ENCODE measurements at regions not wholly inside any gene's neighbourhood (a gene's known extent, or its start where the extent isn't known, plus 50 kb on each side); places are given as distances from the start of the nearest gene placed in this dataset.
"Not testable (repeated sequence)": the region's sequence is repeated elsewhere in the genome, so short reads cannot be mapped to it uniquely, and the experiment has no call there.

GRCh38 chr4:92014067-92014466 is 289.7 kb upstream of the GRID2 start:
- no peaks in the 10 kb centered on the region for H3K9me2 ChIP-seq (ENCODE audit: insufficient read depth)
- ChIA-PET CTCF (no interaction called here), POLR2A (ENCODE audit: unreplicated experiment) (interaction anchor here (0.7 kb wide), 1 partner anchor 1136 kb away, joined by 4 read pairs; no protein-coding TSS in a partner anchor)
- no peak overlapping the region for H3K27ac ChIP-seq
- no peaks in the 10 kb centered on the region for H3K79me2 ChIP-seq (ENCODE audit: low read depth)
- no peaks in the 10 kb centered on the region for H3K36me3 ChIP-seq (ENCODE audit: low read depth)
- H3K4me3 ChIP-seq: no peak overlapping the region
- no peak overlapping the region for H2AFZ ChIP-seq
- H3K4me1 ChIP-seq (replicated peaks; ENCODE audit: insufficient read depth): no peaks in the 10 kb centered on the region
- H3K4me2 ChIP-seq: no peak overlapping the region
- H4K20me1 ChIP-seq (ENCODE audit: insufficient read depth): no peaks in the 10 kb centered on the region
- no peaks in the 10 kb centered on the region for H3F3A ChIP-seq (ENCODE audit: insufficient read depth, low read depth)
- H3K9me3 ChIP-seq (ENCODE audit: insufficient read depth, low read depth): no peaks in the 10 kb centered on the region
- DNase-seq: no peak
- no TSS peak for BruUV-seq (replicated peaks)
- intact Hi-C loops (cut with micrococcal nuclease; ENCODE audit: unreplicated experiment): no loop called here
- TF ChIP-seq CTCF (conservative IDR thresholded peaks at IDR 0.05) (no peak), EZH2 (IDR thresholded peaks at IDR 0.05; ENCODE audit: low read depth) (no peak)
- H3K27me3 ChIP-seq (ENCODE audit: insufficient read depth, low read depth): no peaks in the 10 kb centered on the region

GRCh38 chr4:92021203-92021602 is 282.6 kb upstream of the GRID2 start:
- no peaks in the 10 kb centered on the region for H3K4me1 ChIP-seq (replicated peaks; ENCODE audit: insufficient read depth)
- H3K79me2 ChIP-seq (ENCODE audit: low read depth): no peaks in the 10 kb centered on the region
- H3K4me3 ChIP-seq: no peak overlapping the region
- H4K20me1 ChIP-seq (ENCODE audit: insufficient read depth): no peaks in the 10 kb centered on the region
- CTCF ChIA-PET: no interaction called here
- H3K9me3 ChIP-seq (ENCODE audit: insufficient read depth, low read depth): no peaks in the 10 kb centered on the region
- intact Hi-C loops (cut with micrococcal nuclease; ENCODE audit: unreplicated experiment): no loop called here
- no peak overlapping the region for H3K4me2 ChIP-seq
- no peak for DNase-seq
- TF ChIP-seq EZH2 (IDR thresholded peaks at IDR 0.05; ENCODE audit: low read depth): no peak
- no peaks in the 10 kb centered on the region for H3F3A ChIP-seq (ENCODE audit: insufficient read depth, low read depth)
- BruUV-seq (replicated peaks): no TSS peak
- H3K27me3 ChIP-seq (ENCODE audit: insufficient read depth, low read depth): no peaks in the 10 kb centered on the region
- no peaks in the 10 kb centered on the region for H3K9me2 ChIP-seq (ENCODE audit: insufficient read depth)
- H3K36me3 ChIP-seq (ENCODE audit: low read depth): no peaks in the 10 kb centered on the region
- H2AFZ ChIP-seq: no peak overlapping the region
- POLR2A ChIA-PET (ENCODE audit: unreplicated experiment): no interaction called here
- H3K27ac ChIP-seq: no peak overlapping the region

- CTCF ChIA-PET: no interaction called here
- no peaks in the 10 kb centered on the region for H3K4me1 ChIP-seq (replicated peaks; ENCODE audit: insufficient read depth)
- H3K4me2 ChIP-seq: no peak overlapping the region
- no peaks in the 10 kb centered on the region for H3K79me2 ChIP-seq (ENCODE audit: low read depth)
- H3K4me3 ChIP-seq: no peak overlapping the region
- TF ChIP-seq CTCF (conservative IDR thresholded peaks at IDR 0.05) (no peak), EZH2 (IDR thresholded peaks at IDR 0.05; ENCODE audit: low read depth) (no peak)
- no peak overlapping the region for H3K27ac ChIP-seq
- no peaks in the 10 kb centered on the region for H3K36me3 ChIP-seq (ENCODE audit: low read depth)
- H3K9me2 ChIP-seq (ENCODE audit: insufficient read depth): no peaks in the 10 kb centered on the region
- BruUV-seq (replicated peaks): no TSS peak
- DNase-seq: no peak
- no peaks in the 10 kb centered on the region for H3F3A ChIP-seq (ENCODE audit: insufficient read depth, low read depth)
- no peaks in the 10 kb centered on the region for H3K9me3 ChIP-seq (ENCODE audit: insufficient read depth, low read depth)
- no peaks in the 10 kb centered on the region for H3K27me3 ChIP-seq (ENCODE audit: insufficient read depth, low read depth)
- intact Hi-C loops (cut with micrococcal nuclease; ENCODE audit: unreplicated experiment): no loop called here
- H2AFZ ChIP-seq: no peak overlapping the region
- POLR2A ChIA-PET (ENCODE audit: unreplicated experiment): no interaction called here
- H4K20me1 ChIP-seq (ENCODE audit: insufficient read depth): no peaks in the 10 kb centered on the region
Measured at GRCh38 chr4:92021788-92022187, 282.0 kb upstream of the GRID2 start.

- H3K9me3 ChIP-seq (ENCODE audit: insufficient read depth, low read depth); H3F3A ChIP-seq (ENCODE audit: insufficient read depth, low read depth); H3K4me2 ChIP-seq; DNase-seq; H3K4me3 ChIP-seq; POLR2A ChIA-PET (ENCODE audit: unreplicated experiment); H4K20me1 ChIP-seq (ENCODE audit: insufficient read depth); H3K4me1 ChIP-seq (replicated peaks; ENCODE audit: insufficient read depth); H2AFZ ChIP-seq; H3K79me2 ChIP-seq (ENCODE audit: low read depth); H3K9me2 ChIP-seq (ENCODE audit: insufficient read depth); H3K36me3 ChIP-seq (ENCODE audit: low read depth); BruUV-seq (replicated peaks); H3K27ac ChIP-seq; H3K27me3 ChIP-seq (ENCODE audit: insufficient read depth, low read depth); intact Hi-C loops (cut with micrococcal nuclease; ENCODE audit: unreplicated experiment); CTCF ChIA-PET: not testable (repeated sequence)
Measured at GRCh38 chr4:92028830-92029229, 274.9 kb upstream of the GRID2 start.

Data from PC-9 (cell line).